Astrocyte (in vitro differentiated cells and primary cell): ENCODE measurements at regions not wholly inside any gene's neighbourhood (a gene's known extent, or its start where the extent isn't known, plus 50 kb on each side); places are given as distances from the start of the nearest gene placed in this dataset.

Experiments used
- DNase-seq: peaks from one replicate; pipeline ENCODE4 v3.0.0-alpha.2; 2010; ENCODE audit warnings: low read depth
- FAIRE-seq: peaks from 2 replicates; lab custom pipeline; 2011; peaks lifted over from hg19 to GRCh38; lab: Jason Lieb, UNC
- H2AFZ ChIP-seq: 2 replicates; pipeline ENCODE4 v1.6.0; 2012; ENCODE audit warnings: low read depth, low read length, inconsistent platforms
- H3K27ac ChIP-seq: 2 replicates; pipeline ENCODE4 v1.5.1; 2011; ENCODE audit warnings: low read depth, low read length, inconsistent platforms
- H3K27me3 ChIP-seq: 2 replicates; pipeline ENCODE4 v1.6.0; 2011; ENCODE audit warnings: low read length, inconsistent platforms; ENCODE audit not compliant: insufficient read depth
- H3K36me3 ChIP-seq: 2 replicates; pipeline ENCODE4 v1.5.1; 2011; ENCODE audit warnings: low read length, inconsistent platforms; ENCODE audit not compliant: insufficient read depth
- H3K4me1 ChIP-seq: 2 replicates; pipeline ENCODE4 v1.5.1; 2011; ENCODE audit warnings: low read length, inconsistent platforms; ENCODE audit not compliant: insufficient read depth
- H3K4me2 ChIP-seq: 2 replicates; pipeline ENCODE4 v1.6.0; 2012; ENCODE audit warnings: low read length, inconsistent platforms
- H3K4me3 ChIP-seq: 2 replicates; pipeline ENCODE4 v1.5.1; 2011; ENCODE audit warnings: low read depth, mild to moderate bottlenecking, low read length, inconsistent platforms; ENCODE audit not compliant: insufficient read depth
- H3K79me2 ChIP-seq: 2 replicates; pipeline ENCODE4 v1.6.0; 2012; ENCODE audit warnings: mild to moderate bottlenecking, low read length, inconsistent platforms; ENCODE audit not compliant: insufficient read depth
- H3K9ac ChIP-seq: 2 replicates; pipeline ENCODE4 v1.6.0; 2012; ENCODE audit warnings: mild to moderate bottlenecking, low read length, inconsistent platforms
- H3K9me3 ChIP-seq: 2 replicates; pipeline ENCODE4 v1.5.1; 2012; ENCODE audit warnings: low read depth, mild to moderate bottlenecking, low read length, inconsistent platforms; ENCODE audit not compliant: insufficient read depth
- H4K20me1 ChIP-seq: 2 replicates; pipeline ENCODE4 v1.6.0; 2012; ENCODE audit warnings: low read length, inconsistent platforms; ENCODE audit not compliant: insufficient read depth
- H3K27ac Mint-ChIP-seq: one replicate; pipeline ENCODE4 v1.8.0; 2021; ENCODE audit warnings: mild to moderate bottlenecking, mixed read lengths; ENCODE audit not compliant: unreplicated experiment
- H3K27me3 Mint-ChIP-seq: one replicate; pipeline ENCODE4 v1.8.0; 2021; ENCODE audit warnings: low read depth, mixed read lengths; ENCODE audit not compliant: unreplicated experiment
- H3K36me3 Mint-ChIP-seq: one replicate; pipeline ENCODE4 v1.8.0; 2021; ENCODE audit warnings: low read depth, mixed read lengths; ENCODE audit not compliant: unreplicated experiment
- H3K4me1 Mint-ChIP-seq: one replicate; pipeline ENCODE4 v1.8.0; 2021; ENCODE audit warnings: low read depth, mixed read lengths; ENCODE audit not compliant: unreplicated experiment
- H3K4me3 Mint-ChIP-seq: one replicate; pipeline ENCODE4 v1.8.0; 2021; ENCODE audit warnings: mild to moderate bottlenecking, moderate library complexity, mixed read lengths; ENCODE audit not compliant: unreplicated experiment
- H3K9me3 Mint-ChIP-seq: one replicate; pipeline ENCODE4 v1.8.0; 2021; ENCODE audit warnings: mild to moderate bottlenecking, mixed read lengths; ENCODE audit not compliant: unreplicated experiment
- CTCF ChIP-seq: IDR thresholded peaks from 2 replicates; pipeline ENCODE4 v1.5.1; 2011; ENCODE audit warnings: low read depth, mild to moderate bottlenecking, inconsistent platforms, low read length, moderate library complexity; ENCODE audit not compliant: insufficient read depth
- EZH2 ChIP-seq: IDR thresholded peaks from 2 replicates; pipeline ENCODE4 v1.6.1; 2012; ENCODE audit warnings: mild to moderate bottlenecking, low read length, inconsistent platforms; ENCODE audit not compliant: insufficient read depth

- no peak overlapping the region for H3K4me3 ChIP-seq
- H3K4me1 ChIP-seq: no peaks in the 10 kb centered on the region
- H3K27me3 Mint-ChIP-seq: peaks cover 11% of the 10 kb centered on the region
- no peaks in the 10 kb centered on the region for H4K20me1 ChIP-seq
- H3K4me2 ChIP-seq: no peak overlapping the region
- no peaks in the 10 kb centered on the region for H3K9me3 Mint-ChIP-seq
- H3K4me3 Mint-ChIP-seq: no peak overlapping the region
- no peaks in the 10 kb centered on the region for H3K36me3 ChIP-seq
- no peak overlapping the region for H3K9ac ChIP-seq
- no peak overlapping the region for H3K27ac ChIP-seq
- no peaks in the 10 kb centered on the region for H3K79me2 ChIP-seq
- DNase-seq (no peak), FAIRE-seq (no peak)
- H2AFZ ChIP-seq: no peak overlapping the region
- H3K4me1 Mint-ChIP-seq: no peaks in the 10 kb centered on the region
- no peak for TF ChIP-seq CTCF
- no peak for TF ChIP-seq EZH2
- no peaks in the 10 kb centered on the region for H3K27me3 ChIP-seq
- peaks cover 2% of the 10 kb centered on the region for H3K36me3 Mint-ChIP-seq
- H3K27ac Mint-ChIP-seq: no peak overlapping the region
- H3K9me3 ChIP-seq: no peaks in the 10 kb centered on the region
Observed at GRCh38 chr4:14064984-14065383, 437.5 kb upstream of the BOD1L1 start.

- no peak overlapping the region for H3K4me2 ChIP-seq
- no peak overlapping the region for H3K27ac ChIP-seq
- Mint-ChIP-seq H3K27me3 (peaks cover 11% of the 10 kb centered on the region), H3K36me3 (peaks cover 2% of the 10 kb centered on the region), H3K9me3 (no peaks in the 10 kb centered on the region), H3K27ac (no peak overlapping the region), H3K4me1 (no peaks in the 10 kb centered on the region), H3K4me3 (no peak overlapping the region)
- no peak overlapping the region for H2AFZ ChIP-seq
- H3K4me1 ChIP-seq: no peaks in the 10 kb centered on the region
- TF ChIP-seq EZH2 (no peak), CTCF (no peak)
- no peak for FAIRE-seq
- no peak for DNase-seq
- H3K9me3 ChIP-seq: no peaks in the 10 kb centered on the region
- no peaks in the 10 kb centered on the region for H3K36me3 ChIP-seq
- H3K27me3 ChIP-seq: no peaks in the 10 kb centered on the region
- H3K9ac ChIP-seq: no peak overlapping the region
- no peaks in the 10 kb centered on the region for H4K20me1 ChIP-seq
- H3K79me2 ChIP-seq: no peaks in the 10 kb centered on the region
- H3K4me3 ChIP-seq: no peak overlapping the region
Observed at GRCh38 chr4:14065406-14065805, 437.9 kb upstream of the BOD1L1 start.

GRCh38 chr4:14066979-14067378 is 439.5 kb upstream of the BOD1L1 start:
- H3K36me3 Mint-ChIP-seq: no peaks in the 10 kb centered on the region
- no peak overlapping the region for H3K27ac ChIP-seq
- TF ChIP-seq CTCF (no peak), EZH2 (no peak)
- no peaks in the 10 kb centered on the region for H4K20me1 ChIP-seq
- H3K4me1 Mint-ChIP-seq: no peaks in the 10 kb centered on the region
- FAIRE-seq: no peak
- peaks cover 3% of the 10 kb centered on the region for H3K9me3 ChIP-seq
- no peak for DNase-seq
- no peaks in the 10 kb centered on the region for H3K36me3 ChIP-seq
- no peaks in the 10 kb centered on the region for H3K27me3 ChIP-seq
- H3K4me3 ChIP-seq: no peak overlapping the region
- no peak overlapping the region for H3K4me2 ChIP-seq
- peaks cover 13% of the 10 kb centered on the region for H3K27me3 Mint-ChIP-seq
- no peaks in the 10 kb centered on the region for H3K9me3 Mint-ChIP-seq
- H3K27ac Mint-ChIP-seq: no peak overlapping the region
- H3K4me3 Mint-ChIP-seq: no peak overlapping the region
- H3K9ac ChIP-seq: no peak overlapping the region
- no peaks in the 10 kb centered on the region for H3K4me1 ChIP-seq
- H2AFZ ChIP-seq: no peak overlapping the region
- H3K79me2 ChIP-seq: no peaks in the 10 kb centered on the region
